ENCODE measurements at regions not wholly inside any gene's neighbourhood (a gene's known extent, or its start where the extent isn't known, plus 50 kb on each side); places are given as distances from the start of the nearest gene placed in this dataset.

DNA sequence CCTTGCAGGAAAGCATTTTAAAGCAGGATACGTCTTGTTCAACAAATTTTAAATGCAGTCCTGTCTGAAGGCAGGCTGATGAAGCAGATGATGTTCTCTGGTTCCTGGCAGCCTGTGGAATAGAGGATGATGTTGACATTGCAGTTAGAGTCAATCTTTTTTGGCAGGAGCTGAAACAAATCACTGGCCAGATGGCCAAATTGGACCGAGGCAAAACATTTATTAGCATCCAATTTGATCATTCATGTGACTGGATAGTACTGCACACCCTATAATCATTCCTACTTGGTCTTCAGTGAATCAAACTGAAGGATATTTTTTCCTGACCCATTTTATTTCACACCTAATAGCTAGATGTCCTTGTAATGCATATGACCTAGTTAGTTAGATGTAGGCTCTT is 172.2 kb upstream of the SLC10A2 start:
- no peak overlapping the region for H3K4me2 ChIP-seq (ENCODE audit: low read length)
- no peaks in the 10 kb centered on the region for H3K27me3 ChIP-seq (ENCODE audit: insufficient read depth, low read length)
- no peaks in the 10 kb centered on the region for H4K20me1 ChIP-seq (ENCODE audit: insufficient read depth)
- BruUV-seq (replicated peaks) = no TSS peak
- POLR2A ChIA-PET = no interaction called here
- CTCF ChIA-PET = no interaction called here
- H3K9me3 ChIP-seq (ENCODE audit: control insufficient read depth in 1 of 2, insufficient read depth in 1 of 2, low read depth in 1 of 2, low read length in 2 of 2) = no peaks in the 10 kb centered on the region; a peak in 2 of 4 replicates
- RAD21 ChIA-PET (ENCODE audit: low non-redundant PET in 1 of 2, low total read pairs in 2 of 2, uncharacterized antibody in 2 of 2, unreplicated experiment in 2 of 2) = no interaction called here
- no peak for ATAC-seq
- no peak overlapping the region for H3K27ac ChIP-seq (ENCODE audit: low read depth, low read length)
- no peak for DNase-seq (ENCODE audit: low read depth, low spot score)
- no peaks in the 10 kb centered on the region for H3K9me2 ChIP-seq (ENCODE audit: insufficient read depth)
- H3K36me3 ChIP-seq (ENCODE audit: control insufficient read depth in 1 of 2, insufficient read depth in 2 of 2, low read length in 2 of 2) = no peaks in the 10 kb centered on the region
- no peak overlapping the region for H2AFZ ChIP-seq (ENCODE audit: low read depth, low read length, poor library complexity, severe bottlenecking)
- intact Hi-C loops (cut with micrococcal nuclease) = no loop called here
- no peaks in the 10 kb centered on the region for H3K79me2 ChIP-seq (ENCODE audit: insufficient read depth, low read length)
- no peak for TF ChIP-seq EGR1 (IDR thresholded peaks at IDR 0.05; ENCODE audit: low read depth)
- no peak for TF ChIP-seq TCF7L2 (IDR thresholded peaks at IDR 0.05; ENCODE audit: borderline replicate concordance, extremely low read depth, insufficient read depth, insufficient read length)
- TF ChIP-seq CEBPB (IDR thresholded peaks at IDR 0.05; ENCODE audit: low read depth) = no peak
- no peak for TF ChIP-seq POLR2A (IDR thresholded peaks at IDR 0.05; ENCODE audit: borderline replicate concordance, extremely low read depth, insufficient read depth, insufficient read length)
- no peak for TF ChIP-seq POLR2AphosphoS5 (IDR thresholded peaks at IDR 0.05; ENCODE audit: low read depth, low read length)
- no peak for TF ChIP-seq SIN3A (IDR thresholded peaks at IDR 0.05; ENCODE audit: low read depth)
- H3K9ac ChIP-seq (ENCODE audit: low read length) = no peak overlapping the region
- no peak overlapping the region for H3K4me3 ChIP-seq (replicated peaks in 1 of 2; ENCODE audit: low read depth in 1 of 2, low read length in 2 of 2)
- H3K4me1 ChIP-seq (ENCODE audit: control insufficient read depth in 1 of 2, insufficient read depth in 2 of 2, low read length in 2 of 2) = no peaks in the 10 kb centered on the region

DNA sequence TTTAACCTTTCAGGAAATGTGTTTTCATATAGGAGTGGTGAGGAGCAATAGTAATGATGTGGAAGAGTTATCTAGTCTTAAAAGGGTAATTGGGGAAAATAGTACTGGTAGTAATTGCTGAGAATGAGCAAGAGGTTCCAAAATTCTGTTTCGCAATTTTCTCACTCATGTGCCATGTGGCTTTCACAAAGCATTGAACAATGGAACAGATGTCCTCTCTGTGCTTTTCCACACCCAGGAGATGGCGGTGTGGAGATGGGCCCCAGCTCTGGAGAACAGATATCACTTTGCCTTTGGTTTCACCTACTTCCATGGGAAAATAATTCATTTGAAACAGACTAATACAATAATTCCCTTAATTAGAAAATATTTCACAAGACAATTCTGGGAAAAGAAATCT is 170.0 kb upstream of the SLC10A2 start:
- ChIA-PET POLR2A (no interaction called here), CTCF (no interaction called here), RAD21 (ENCODE audit: low non-redundant PET in 1 of 2, low total read pairs in 2 of 2, uncharacterized antibody in 2 of 2, unreplicated experiment in 2 of 2) (no interaction called here)
- DNase-seq (ENCODE audit: low read depth, low spot score) (no peak), ATAC-seq (no peak)
- Histone ChIP-seq H3K4me3 (replicated peaks in 1 of 2; ENCODE audit: low read depth in 1 of 2, low read length in 2 of 2) (no peak overlapping the region), H3K4me2 (ENCODE audit: low read length) (no peak overlapping the region), H3K4me1 (ENCODE audit: control insufficient read depth in 1 of 2, insufficient read depth in 2 of 2, low read length in 2 of 2) (no peaks in the 10 kb centered on the region), H4K20me1 (ENCODE audit: insufficient read depth) (no peaks in the 10 kb centered on the region), H3K27ac (ENCODE audit: low read depth, low read length) (no peak overlapping the region), H2AFZ (ENCODE audit: low read depth, low read length, poor library complexity, severe bottlenecking) (no peak overlapping the region), H3K9ac (ENCODE audit: low read length) (no peak overlapping the region), H3K9me2 (ENCODE audit: insufficient read depth) (no peaks in the 10 kb centered on the region), H3K9me3 (ENCODE audit: control insufficient read depth in 1 of 2, insufficient read depth in 1 of 2, low read depth in 1 of 2, low read length in 2 of 2) (no peaks in the 10 kb centered on the region; a peak in 2 of 4 replicates), H3K27me3 (ENCODE audit: insufficient read depth, low read length) (no peaks in the 10 kb centered on the region), H3K36me3 (ENCODE audit: control insufficient read depth in 1 of 2, insufficient read depth in 2 of 2, low read length in 2 of 2) (no peaks in the 10 kb centered on the region), H3K79me2 (ENCODE audit: insufficient read depth, low read length) (no peaks in the 10 kb centered on the region)
- no peak for TF ChIP-seq TCF7L2 (IDR thresholded peaks at IDR 0.05; ENCODE audit: borderline replicate concordance, extremely low read depth, insufficient read depth, insufficient read length)
- peak; percentile 18; the same call in 1 of the 2 replicates for TF ChIP-seq RAD21 (IDR thresholded peaks at IDR 0.05; ENCODE audit: low read depth)
- intact Hi-C loops (cut with micrococcal nuclease) = no loop called here
- BruUV-seq (replicated peaks) = no TSS peak

Data from HCT116 (cell line).